Esophagus squamous epithelium (tissue), 5 donors: ENCODE measurements at regions not wholly inside any gene's neighbourhood (a gene's known extent, or its start where the extent isn't known, plus 50 kb on each side); places are given as distances from the start of the nearest gene placed in this dataset.
"Not testable (repeated sequence)": the region's sequence is repeated elsewhere in the genome, so short reads cannot be mapped to it uniquely, and the experiment has no call there.

ENCODE experiments used
- DNase-seq: peaks from one replicate; lab custom pipeline; 2025; lab: John Stamatoyannopoulos, UW
- H3K27ac ChIP-seq, 4 donors: fragments of 200-600 bp; sonication (generic); one replicate each; pipeline ENCODE4 v1.5.1; 2016 to 2019; ENCODE audit warnings: mild to moderate bottlenecking in 1 of 4
- H3K27me3 ChIP-seq, 4 donors: fragments of 200-600 bp; sonication (generic); 1 replicate in 3 of 4; 2 replicates in 1 of 4; pipeline versions ENCODE4 v1.5.1 to v1.6.0; 2017 to 2021; ENCODE audit warnings: antibody characterized with exemption in 1 of 4
- H3K36me3 ChIP-seq, 3 donors: fragments of 200-600 bp; sonication (generic); one replicate each; pipeline ENCODE4 v1.5.1; 2016 to 2019
- H3K4me1 ChIP-seq, 3 donors: fragments of 200-600 bp; sonication (generic); one replicate each; pipeline ENCODE4 v1.5.1; 2017 to 2019
- H3K4me3 ChIP-seq, 4 donors: fragments of 200-600 bp; sonication (generic); 1 replicate in 3 of 4; 2 replicates in 1 of 4; pipeline ENCODE4 v1.5.1; 2016 to 2019; ENCODE audit warnings: mild to moderate bottlenecking in 2 of 4, moderate library complexity in 1 of 4
- H3K9me3 ChIP-seq, 3 donors: fragments of 200-600 bp; sonication (generic); one replicate each; pipeline ENCODE4 v1.5.1; 2016 to 2019
- CTCF ChIP-seq, 6 experiments: fragments of 450-650 bp in 4 of 6; fragments of 200-600 bp in 2 of 6; sonication (generic) in 2 of 6; IDR thresholded peaks; one replicate each; pipeline ENCODE4 v1.5.1; 2016 to 2019; ENCODE audit warnings: antibody characterized with exemption in 6 of 6, mild to moderate bottlenecking in 4 of 6, moderate library complexity in 4 of 6
- POLR2A ChIP-seq, 4 donors: fragments of 450-650 bp; IDR thresholded peaks; one replicate each; pipeline ENCODE4 v1.6.1; 2017; ENCODE audit warnings: antibody characterized with exemption in 4 of 4, mild to moderate bottlenecking in 4 of 4, moderate library complexity in 3 of 4
- WGBS, 2 donors: methylation state at CpG; one replicate each; pipeline ENCODE4 v1.1.5; 2018; 5-methylcytosine and 5-hydroxymethylcytosine counted together
- intact Hi-C: fragments of 100-400 bp; cut with DNase I; formaldehyde crosslinking; loops from one replicate; pipeline ENCODE4 v1.15.0; 2022
- donor health status: DM: yes; HTN: yes; CAD: no.

- DNase-seq = no peak
- Histone ChIP-seq H3K36me3 (no peaks in the 10 kb centered on the region), H3K9me3 (peaks cover 0 to under 1% (median 0%) of the 10 kb centered on the region in 3 donors), H3K27ac (no peak overlapping the region), H3K4me3 (no peak overlapping the region), H3K4me1 (no peaks in the 10 kb centered on the region), H3K27me3 (no peaks in the 10 kb centered on the region)
- intact Hi-C loops = no loop called here
- 15 to 27% methylated on average over 1 of the region's 1 CpG for WGBS, 2 donors
- TF ChIP-seq CTCF (IDR thresholded peaks at IDR 0.05) = no peak
- no peak for TF ChIP-seq POLR2A (IDR thresholded peaks at IDR 0.05)
These were observed 392.3 kb upstream of the RIOK2 start for GRCh38 chr5:97575322-97575721.

- intact Hi-C loops = no loop called here
- Histone ChIP-seq H3K27me3 (no peaks in the 10 kb centered on the region), H3K36me3 (no peaks in the 10 kb centered on the region), H3K4me1 (no peaks in the 10 kb centered on the region), H3K9me3 (no peaks in the 10 kb centered on the region), H3K4me3 (no peak overlapping the region), H3K27ac (no peak overlapping the region)
- no peak for TF ChIP-seq CTCF (IDR thresholded peaks at IDR 0.05)
- no peak for TF ChIP-seq POLR2A (IDR thresholded peaks at IDR 0.05)
- DNase-seq = no peak
- 9 to 21% methylated on average over 2 of the region's 2 CpGs for WGBS, 2 donors
These were observed 393.9 kb upstream of the RIOK2 start for GRCh38 chr5:97576956-97577355.

GRCh38 chr5:97579977-97580376, 396.9 kb upstream of the RIOK2 start:
- H3K4me3 ChIP-seq, H3K27ac ChIP-seq, intact Hi-C loops, DNase-seq, H3K27me3 ChIP-seq, H3K4me1 ChIP-seq, H3K36me3 ChIP-seq, H3K9me3 ChIP-seq: not testable (repeated sequence)
- no CpG with 5 or more reads among the region's 29 CpGs for WGBS, 2 donors

- no peaks in the 10 kb centered on the region for H3K36me3 ChIP-seq
- TF ChIP-seq POLR2A (IDR thresholded peaks at IDR 0.05) (no peak), CTCF (IDR thresholded peaks at IDR 0.05) (no peak)
- no peaks in the 10 kb centered on the region for H3K27me3 ChIP-seq
- no peak overlapping the region for H3K27ac ChIP-seq
- WGBS, 2 donors = 90% methylated on average over 2 of the region's 2 CpGs
- no peaks in the 10 kb centered on the region for H3K9me3 ChIP-seq
- H3K4me1 ChIP-seq = no peaks in the 10 kb centered on the region
- no peak overlapping the region for H3K4me3 ChIP-seq
- intact Hi-C loops = no loop called here
- no peak for DNase-seq
These were observed 397.7 kb upstream of the RIOK2 start for GRCh38 chr5:97580746-97581145.

- Histone ChIP-seq H3K27ac (no peak overlapping the region), H3K36me3 (no peaks in the 10 kb centered on the region), H3K4me1 (no peaks in the 10 kb centered on the region), H3K9me3 (peaks cover 0 to 4% (median 0%) of the 10 kb centered on the region in 3 donors), H3K4me3 (no peak overlapping the region), H3K27me3 (no peaks in the 10 kb centered on the region)
- no peak for DNase-seq
- intact Hi-C loops = no loop called here
- WGBS, 2 donors = 24 to 60% methylated on average over 1 of the region's 1 CpG
- TF ChIP-seq CTCF (IDR thresholded peaks at IDR 0.05) = no peak
- TF ChIP-seq POLR2A (IDR thresholded peaks at IDR 0.05) = no peak
These were observed 408.7 kb upstream of the RIOK2 start for GRCh38 chr5:97591781-97592180.

- H3K27ac ChIP-seq = no peak overlapping the region
- TF ChIP-seq POLR2A (IDR thresholded peaks at IDR 0.05) (no peak), CTCF (IDR thresholded peaks at IDR 0.05) (no peak)
These were observed 417.4 kb upstream of the RIOK2 start for GRCh38 chr5:97600486-97600885.

More at GRCh38 chr5:97600486-97600885, 417.4 kb upstream of the RIOK2 start:
- peaks cover 0 to 17% (median 0%) of the 10 kb centered on the region in 3 donors for H3K9me3 ChIP-seq
- DNase-seq = no peak
- H3K4me3 ChIP-seq = no peak overlapping the region
- intact Hi-C loops = no loop called here
- no peaks in the 10 kb centered on the region for H3K36me3 ChIP-seq
- no peaks in the 10 kb centered on the region for H3K27me3 ChIP-seq
- H3K4me1 ChIP-seq = no peaks in the 10 kb centered on the region
